Gastroesophageal sphincter (tissue), 3 donors: ENCODE measurements at regions not wholly inside any gene's neighbourhood (a gene's known extent, or its start where the extent isn't known, plus 50 kb on each side); places are given as distances from the start of the nearest gene placed in this dataset.

Experiments used
- CTCF ChIP-seq, 4 experiments: fragments of 200-600 bp in 2 of 4; fragments of 450-650 bp in 2 of 4; sonication (generic) in 1 of 4; IDR thresholded peaks; one replicate each; pipeline ENCODE4 v1.5.1; 2017 to 2019; ENCODE audit warnings: antibody characterized with exemption in 4 of 4, mild to moderate bottlenecking in 2 of 4, moderate library complexity in 2 of 4
- POLR2A ChIP-seq, 2 donors: fragments of 450-650 bp; IDR thresholded peaks; one replicate each; pipeline ENCODE4 v1.6.1; 2017; ENCODE audit warnings: antibody characterized with exemption in 2 of 2, mild to moderate bottlenecking in 2 of 2, moderate library complexity in 1 of 2

- TF ChIP-seq CTCF (IDR thresholded peaks at IDR 0.05) (no peak), POLR2A (IDR thresholded peaks at IDR 0.05) (no peak)
Measured at GRCh38 chr9:777978-778377, 63.5 kb upstream of the DMRT1 start.
